SH-SY5Y (cell line): ENCODE measurements at regions not wholly inside any gene's neighbourhood (a gene's known extent, or its start where the extent isn't known, plus 50 kb on each side); places are given as distances from the start of the nearest gene placed in this dataset.

Experiments
- GATA2 ChIP-seq: IDR thresholded peaks from 2 replicates; pipeline ENCODE4 v1.6.1; 2011; ENCODE audit warnings: mild to moderate bottlenecking, low read depth, low read length
- GATA3 ChIP-seq: IDR thresholded peaks from 2 replicates; pipeline ENCODE4 v1.6.1; 2011; ENCODE audit warnings: low read depth, mild to moderate bottlenecking, low read length, moderate library complexity

- TF ChIP-seq GATA2 (no peak), GATA3 (no peak)
Observed at GRCh38 chr2:234422273-234422732, 74.6 kb downstream of the ARL4C start.
